ENCODE measurements at regions not wholly inside any gene's neighbourhood (a gene's known extent, or its start where the extent isn't known, plus 50 kb on each side); places are given as distances from the start of the nearest gene placed in this dataset.

DNA sequence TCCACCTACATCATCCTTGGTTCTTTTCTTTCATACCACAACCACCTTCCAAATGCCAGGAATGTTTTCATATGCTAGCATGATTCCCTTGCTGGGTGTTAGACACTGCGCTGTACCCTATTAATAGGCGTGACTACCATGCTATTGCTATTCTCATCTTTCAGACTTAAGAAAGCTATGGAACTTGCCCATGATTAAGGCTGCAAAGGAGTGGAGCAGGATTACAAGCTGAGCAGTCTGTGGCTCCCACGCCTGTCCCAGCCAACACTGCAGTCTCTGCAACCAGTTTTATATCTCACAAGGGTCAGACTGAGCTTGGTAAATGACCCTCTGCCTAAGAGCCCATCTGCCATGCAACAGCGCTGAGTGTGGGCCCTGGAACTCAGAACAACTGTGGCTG is 285.7 kb upstream of the POU3F3 start:
- no peak overlapping the region for H3K4me3 ChIP-seq
- DNase-seq (no peak), ATAC-seq (peak in 3 of 4 donors; percentile 32 to 78 (median 76))
- WGBS, 3 donors, result 53 to 71% (median 68%) methylated on average over 4 of the region's 4 CpGs
- no peak overlapping the region for H3K27ac ChIP-seq
- TF ChIP-seq, protein P1, sequence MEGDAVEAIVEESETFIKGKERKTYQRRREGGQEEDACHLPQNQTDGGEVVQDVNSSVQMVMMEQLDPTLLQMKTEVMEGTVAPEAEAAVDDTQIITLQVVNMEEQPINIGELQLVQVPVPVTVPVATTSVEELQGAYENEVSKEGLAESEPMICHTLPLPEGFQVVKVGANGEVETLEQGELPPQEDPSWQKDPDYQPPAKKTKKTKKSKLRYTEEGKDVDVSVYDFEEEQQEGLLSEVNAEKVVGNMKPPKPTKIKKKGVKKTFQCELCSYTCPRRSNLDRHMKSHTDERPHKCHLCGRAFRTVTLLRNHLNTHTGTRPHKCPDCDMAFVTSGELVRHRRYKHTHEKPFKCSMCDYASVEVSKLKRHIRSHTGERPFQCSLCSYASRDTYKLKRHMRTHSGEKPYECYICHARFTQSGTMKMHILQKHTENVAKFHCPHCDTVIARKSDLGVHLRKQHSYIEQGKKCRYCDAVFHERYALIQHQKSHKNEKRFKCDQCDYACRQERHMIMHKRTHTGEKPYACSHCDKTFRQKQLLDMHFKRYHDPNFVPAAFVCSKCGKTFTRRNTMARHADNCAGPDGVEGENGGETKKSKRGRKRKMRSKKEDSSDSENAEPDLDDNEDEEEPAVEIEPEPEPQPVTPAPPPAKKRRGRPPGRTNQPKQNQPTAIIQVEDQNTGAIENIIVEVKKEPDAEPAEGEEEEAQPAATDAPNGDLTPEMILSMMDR (IDR thresholded peaks at IDR 0.05), result no peak
- no peaks in the 10 kb centered on the region for H3K9me3 ChIP-seq
- no peaks in the 10 kb centered on the region for H3K27me3 ChIP-seq (ENCODE audit: insufficient read depth in 3 of 3, low read length in 2 of 3)
- H3K36me3 ChIP-seq (ENCODE audit: insufficient read depth in 1 of 2, low read depth in 1 of 2), result no peaks in the 10 kb centered on the region
- intact Hi-C loops (cut with DNase I), result no loop called here
- H3K4me1 ChIP-seq, result no peaks in the 10 kb centered on the region

DNA sequence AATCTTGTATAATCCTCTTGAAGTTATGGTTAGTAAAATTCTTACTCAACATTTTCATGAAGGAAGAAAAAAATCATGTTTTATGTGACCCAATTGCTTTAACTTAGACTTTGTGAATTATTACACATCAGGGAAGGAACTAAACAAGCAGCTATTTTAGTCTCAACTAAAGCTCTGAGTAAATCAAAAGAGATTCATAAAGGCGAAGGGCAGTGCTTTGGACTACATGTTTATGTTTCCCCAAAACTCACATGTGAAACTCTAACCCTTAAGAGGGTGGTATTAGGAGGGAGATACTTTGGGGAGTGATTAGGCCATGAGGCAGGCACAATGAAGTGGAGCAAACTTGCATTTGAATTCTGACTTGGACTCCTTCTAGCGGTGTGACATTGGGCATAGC is 283.7 kb upstream of the POU3F3 start:
- H3K27me3 ChIP-seq (ENCODE audit: insufficient read depth in 3 of 3, low read length in 2 of 3), result no peaks in the 10 kb centered on the region
- TF ChIP-seq, protein P1 (IDR thresholded peaks at IDR 0.05), result no peak
- intact Hi-C loops (cut with DNase I), result no loop called here
- no peaks in the 10 kb centered on the region for H3K4me1 ChIP-seq
- no peaks in the 10 kb centered on the region for H3K9me3 ChIP-seq
- 72 to 80% (median 76%) methylated on average over 2 of the region's 2 CpGs for WGBS, 3 donors
- H3K36me3 ChIP-seq (ENCODE audit: insufficient read depth in 1 of 2, low read depth in 1 of 2), result no peaks in the 10 kb centered on the region
- no peak for DNase-seq
- no peak overlapping the region for H3K27ac ChIP-seq
- no peak for ATAC-seq
- no peak overlapping the region for H3K4me3 ChIP-seq

DNA sequence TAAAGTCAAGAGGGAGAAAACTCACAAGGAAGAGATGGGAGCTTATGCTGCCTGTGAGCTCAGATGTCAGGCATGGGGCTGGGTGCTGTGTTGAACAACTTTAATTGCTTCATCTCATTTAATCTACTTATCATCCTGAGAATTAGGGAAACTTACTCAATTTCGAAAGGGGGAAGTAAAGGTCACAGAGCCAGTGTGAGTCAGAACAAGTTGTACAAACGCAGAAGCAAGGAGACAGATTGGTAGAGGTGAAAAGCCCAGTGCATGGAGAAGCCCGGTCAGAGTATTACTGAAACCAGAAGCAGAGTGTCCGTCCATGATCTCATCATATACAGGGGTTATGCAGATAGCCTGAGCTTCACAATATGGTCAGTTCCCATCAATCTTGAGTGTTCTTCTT is 281.1 kb upstream of the POU3F3 start:
- no peak for ATAC-seq
- no peak for DNase-seq

DNA sequence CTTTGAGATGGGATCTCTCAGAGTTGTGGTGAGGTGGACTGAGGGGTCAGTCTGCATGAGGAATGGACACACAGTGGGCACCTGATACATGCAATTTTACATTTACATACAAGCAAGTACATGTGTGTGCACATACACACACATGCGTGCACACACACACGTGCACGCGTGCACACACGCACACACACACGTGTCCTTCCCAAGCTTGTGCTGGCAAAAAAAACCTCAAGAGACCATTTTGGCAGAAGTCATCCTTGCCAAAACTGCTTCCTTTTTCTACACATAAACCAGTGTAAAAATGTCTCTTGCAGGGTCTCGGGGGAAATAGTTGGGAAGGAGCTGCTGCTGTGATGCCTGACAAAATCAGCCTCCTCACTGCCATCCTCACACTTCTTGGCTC is 279.5 kb upstream of the POU3F3 start:
- H3K27me3 ChIP-seq (ENCODE audit: insufficient read depth in 3 of 3, low read length in 2 of 3), result no peaks in the 10 kb centered on the region
- DNase-seq, result no peak
- H3K4me1 ChIP-seq, result no peaks in the 10 kb centered on the region
- H3K36me3 ChIP-seq (ENCODE audit: insufficient read depth in 1 of 2, low read depth in 1 of 2), result no peaks in the 10 kb centered on the region
- ATAC-seq, result no peak
- intact Hi-C loops (cut with DNase I), result no loop called here
- no peaks in the 10 kb centered on the region for H3K9me3 ChIP-seq
- 80 to 93% (median 92%) methylated on average over 7 of the region's 7 CpGs for WGBS, 3 donors
- H3K4me3 ChIP-seq, result no peak overlapping the region
- TF ChIP-seq, protein P1 (IDR thresholded peaks at IDR 0.05), result no peak
- H3K27ac ChIP-seq, result no peak overlapping the region

More for the DNA sequence above, 281.1 kb upstream of the POU3F3 start:
- intact Hi-C loops (cut with DNase I), result no loop called here
- Histone ChIP-seq H3K9me3 (no peaks in the 10 kb centered on the region), H3K4me1 (no peaks in the 10 kb centered on the region), H3K4me3 (no peak overlapping the region), H3K36me3 (ENCODE audit: insufficient read depth in 1 of 2, low read depth in 1 of 2) (no peaks in the 10 kb centered on the region), H3K27me3 (ENCODE audit: insufficient read depth in 3 of 3, low read length in 2 of 3) (no peaks in the 10 kb centered on the region), H3K27ac (no peak overlapping the region)
- WGBS, 3 donors, result 67 to 77% (median 74%) methylated on average over 4 of the region's 4 CpGs
- TF ChIP-seq, protein P1 (IDR thresholded peaks at IDR 0.05), result no peak

DNA sequence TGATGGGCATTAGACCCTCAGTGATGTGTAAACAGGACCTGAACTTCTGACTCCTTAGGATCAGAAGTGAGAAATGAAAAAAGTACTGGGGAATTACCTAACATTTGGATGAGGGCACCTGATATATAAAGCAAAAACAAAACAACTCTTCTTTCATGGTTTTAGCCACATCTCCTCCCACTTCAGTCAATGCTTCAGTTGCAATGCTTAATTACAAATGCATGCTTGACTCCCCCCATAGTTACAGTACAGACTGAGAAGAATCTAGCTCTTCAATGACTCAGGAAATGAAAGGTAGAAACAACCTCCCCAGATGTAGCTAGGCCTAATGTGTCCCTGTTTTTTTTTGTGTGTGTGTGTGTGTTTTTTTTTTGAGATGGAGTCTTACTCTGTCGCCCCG is 276.8 kb upstream of the POU3F3 start:
- DNase-seq (no peak), ATAC-seq (no peak)
- Histone ChIP-seq H3K36me3 (ENCODE audit: insufficient read depth in 1 of 2, low read depth in 1 of 2) (no peaks in the 10 kb centered on the region), H3K27ac (no peak overlapping the region), H3K27me3 (ENCODE audit: insufficient read depth in 3 of 3, low read length in 2 of 3) (no peaks in the 10 kb centered on the region), H3K9me3 (no peaks in the 10 kb centered on the region), H3K4me1 (no peaks in the 10 kb centered on the region), H3K4me3 (no peak overlapping the region)
- WGBS, 3 donors, result 96 to 100% (median 98%) methylated on average over 2 of the region's 2 CpGs
- TF ChIP-seq, protein P1 (IDR thresholded peaks at IDR 0.05), result no peak
- intact Hi-C loops (cut with DNase I), result no loop called here

Measured in psoas muscle (tissue), 7 donors.